GM12878 (cell line): ENCODE measurements at regions not wholly inside any gene's neighbourhood (a gene's known extent, or its start where the extent isn't known, plus 50 kb on each side); places are given as distances from the start of the nearest gene placed in this dataset.
"Not testable (repeated sequence)": the region's sequence is repeated elsewhere in the genome, so short reads cannot be mapped to it uniquely, and the experiment has no call there.

Source experiments
- ATAC-seq: fragments of 200-7000 bp; cut with Tn5 transposase; 3 replicates; pipeline ENCODE4 v1.9.1; 2020; ENCODE audit warnings: mild to moderate bottlenecking, moderate library complexity
- BruUV-seq: library from RNA; stranded (reverse); fragments of 400-500 nt; replicated peaks from 2 replicates; lab custom pipeline; 2021; lab: Mats Ljungman, UMichigan
- CTCF ChIA-PET: fragments of 300-600 bp; sonication (Branson Sonifier 250); formaldehyde crosslinking; extraction: SDS; loops from one replicate; lab custom pipeline; 2021; ENCODE audit warnings: inconsistent platforms; lab: Yijun Ruan, JAX
- POLR2A ChIA-PET: fragments of 350-600 bp; formaldehyde crosslinking; extraction: SDS; loops from one replicate; lab custom pipeline; 2021; ENCODE audit warnings: inconsistent platforms; lab: Charles Lee
- RAD21 ChIA-PET: fragments of 300-600 bp; sonication (Branson Sonifier 250); formaldehyde crosslinking; loops from one replicate; lab custom pipeline; 2023; ENCODE audit warnings: antibody characterized with exemption; ENCODE audit not compliant: unreplicated experiment; lab: Charles Lee
- SMC1A ChIA-PET: fragments of 300-600 bp; sonication (Branson Sonifier 250); formaldehyde crosslinking; loops from one replicate; lab custom pipeline; 2023; ENCODE audit not compliant: unreplicated experiment, uncharacterized antibody; lab: Charles Lee
- DNase-seq: peaks from one replicate; pipeline ENCODE4 v3.0.0-alpha.2; 2011; ENCODE audit warnings: low read depth, low spot score
- FAIRE-seq: peaks from 3 replicates; lab custom pipeline; 2011; peaks lifted over from hg19 to GRCh38; lab: Jason Lieb, UNC
- H2AFZ ChIP-seq: 2 replicates; pipeline ENCODE4 v1.6.0; 2011; ENCODE audit warnings: low read depth, low read length, control low read depth; ENCODE audit not compliant: control insufficient read depth
- H3K27ac ChIP-seq: 2 replicates; pipeline ENCODE4 v1.5.1; 2011; ENCODE audit warnings: control low read depth; ENCODE audit not compliant: control insufficient read depth, insufficient read depth
- H3K27me3 ChIP-seq, 2 experiments: replicated peaks in 1 of 2; 2 replicates each; pipeline versions ENCODE4 v1.6.0 to v1.6.1; 2011; ENCODE audit warnings: low read length in 1 of 2; ENCODE audit not compliant: control insufficient read depth in 2 of 2, insufficient read depth in 2 of 2
- H3K36me3 ChIP-seq, 2 experiments: 2 replicates each; pipeline ENCODE4 v1.5.1; 2011; ENCODE audit warnings: low read length in 1 of 2; ENCODE audit not compliant: control insufficient read depth in 2 of 2, insufficient read depth in 2 of 2
- H3K4me1 ChIP-seq: 2 replicates; pipeline ENCODE4 v1.6.1; 2011; ENCODE audit warnings: mild to moderate bottlenecking, low read length, moderate library complexity, mixed read lengths; ENCODE audit not compliant: control insufficient read depth, insufficient read depth
- H3K4me2 ChIP-seq: 2 replicates; pipeline ENCODE4 v1.6.0; 2011; ENCODE audit warnings: control low read depth; ENCODE audit not compliant: control insufficient read depth, insufficient read depth
- H3K4me3 ChIP-seq: fragments of 200-600 bp; sonication (generic); 2 replicates; pipeline ENCODE4 v1.5.1; 2016
- H3K79me2 ChIP-seq: 2 replicates; pipeline ENCODE4 v1.6.0; 2011; ENCODE audit warnings: low read length; ENCODE audit not compliant: control insufficient read depth, insufficient read depth
- H3K9ac ChIP-seq: 2 replicates; pipeline ENCODE4 v1.8.0; 2011; ENCODE audit warnings: low read length, control low read depth, mixed read lengths; ENCODE audit not compliant: control insufficient read depth, insufficient read depth
- H3K9me3 ChIP-seq: replicated peaks from 3 replicates; pipeline ENCODE4 v1.5.1; 2011; ENCODE audit warnings: mild to moderate bottlenecking, low read length; ENCODE audit not compliant: control insufficient read depth, insufficient read depth
- H4K20me1 ChIP-seq: 2 replicates; pipeline ENCODE4 v1.6.0; 2011; ENCODE audit not compliant: control insufficient read depth, insufficient read depth
- BRCA1 ChIP-seq: IDR thresholded peaks from 2 replicates; pipeline ENCODE4 v1.6.1; 2011; ENCODE audit warnings: low read depth, low read length, improper control_type of control experiment
- EP300 ChIP-seq, 2 experiments: fragments of 150-350 bp in 1 of 2; IDR thresholded peaks; 2 replicates each; pipeline ENCODE4 v1.6.1; 2011 to 2012; ENCODE audit warnings: low read depth in 2 of 2, low read length in 2 of 2, borderline replicate concordance in 1 of 2, improper control_type of control experiment in 1 of 2, inconsistent platforms in 1 of 2; ENCODE audit not compliant: control insufficient read depth in 1 of 2
- KAT2A ChIP-seq: conservative IDR thresholded peaks from 2 replicates; pipeline ENCODE4 v1.6.1; 2011; ENCODE audit warnings: low read depth, low read length; ENCODE audit not compliant: control insufficient read depth
- MEF2B ChIP-seq: fragments of 450-650 bp; IDR thresholded peaks from 2 replicates; pipeline ENCODE4 v1.6.1; 2018; ENCODE audit warnings: mild to moderate bottlenecking, moderate library complexity; ENCODE audit not compliant: partially characterized antibody, poor library complexity, severe bottlenecking
- SREBF1 ChIP-seq: IDR thresholded peaks from 2 replicates; pipeline ENCODE4 v1.6.1; 2012; ENCODE audit warnings: mild to moderate bottlenecking, low read length
- ZNF384 ChIP-seq: IDR thresholded peaks from 2 replicates; pipeline ENCODE4 v1.6.1; 2012; ENCODE audit warnings: low read depth, mild to moderate bottlenecking, low read length, improper control_type of control experiment, borderline replicate concordance
- WGBS: methylation state at CpG from one replicate; pipeline ENCODE4 v1.1.6; 2016; ENCODE audit warnings: low lambda C conversion rate; ENCODE audit not compliant: insufficient replicate concordance, insufficient coverage; ENCODE audit errors: missing lambda C conversion rate; 5-methylcytosine and 5-hydroxymethylcytosine counted together
- in situ Hi-C: fragments of 300-500 bp; cut with MboI; formaldehyde crosslinking; loops from 9 replicates; pipeline ENCODE4 v1.14.3; 2018; ENCODE audit warnings: mixed read lengths
- intact Hi-C: fragments of 100-400 bp; cut with micrococcal nuclease; formaldehyde crosslinking; loops from one replicate; pipeline ENCODE4 v1.14.2; 2022; ENCODE audit not compliant: unreplicated experiment

DNA sequence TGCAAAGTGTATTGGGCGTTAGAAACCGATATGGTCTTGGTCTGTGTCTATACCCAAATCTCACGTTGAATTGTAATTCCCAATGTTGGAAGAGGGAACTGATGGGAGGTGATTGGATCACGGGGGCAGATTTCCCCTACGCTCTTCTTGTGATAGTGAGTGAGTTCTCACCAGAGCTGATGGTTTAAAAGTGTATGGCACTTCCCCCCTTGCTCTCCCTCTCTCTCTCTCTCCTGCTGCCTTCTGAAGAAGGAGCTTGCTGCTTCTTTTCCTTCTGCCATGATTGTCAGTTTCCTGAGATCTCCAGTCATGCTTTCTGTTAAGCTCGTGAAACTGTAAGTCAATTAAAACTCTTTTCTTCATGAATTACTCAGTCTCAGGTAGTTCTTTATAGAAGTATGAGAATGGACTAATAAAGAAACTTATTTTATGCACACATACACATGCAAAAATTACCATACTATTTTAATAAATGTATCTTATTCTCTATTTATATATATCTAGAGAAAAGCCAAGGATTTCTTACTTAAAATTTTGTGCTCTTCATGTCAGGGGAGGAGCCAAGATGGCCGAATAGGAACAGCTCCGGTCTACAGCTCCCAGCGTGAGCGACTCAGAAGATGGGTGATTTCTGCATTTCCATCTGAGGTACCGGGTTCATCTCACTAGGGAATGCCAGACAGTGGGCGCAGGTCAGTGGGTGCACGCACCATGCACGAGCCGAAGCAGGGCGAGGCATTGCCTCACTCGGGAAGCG lies 1891.0 kb upstream of the FLRT2 start:
- WGBS: 58% methylated on average over 16 of the region's 18 CpGs

GRCh38 chr14:83639505-83639875 lies 1890.5 kb upstream of the FLRT2 start:
- H3K4me2 ChIP-seq, CTCF ChIA-PET, POLR2A ChIA-PET, H3K79me2 ChIP-seq, H3K4me3 ChIP-seq, in situ Hi-C loops, H3K27me3 ChIP-seq, ATAC-seq, H2AFZ ChIP-seq, RAD21 ChIA-PET, H3K9ac ChIP-seq, intact Hi-C loops, H4K20me1 ChIP-seq, H3K36me3 ChIP-seq, DNase-seq, SMC1A ChIA-PET, H3K4me1 ChIP-seq, H3K27ac ChIP-seq, FAIRE-seq, BruUV-seq, H3K9me3 ChIP-seq: not testable (repeated sequence)
- 55% methylated on average over 18 of the region's 18 CpGs for whole genome bisulfite sequencing

More for the DNA sequence above, 1891.0 kb upstream of the FLRT2 start:
- Histone ChIP-seq H3K27me3 (no peaks in the 10 kb centered on the region), H3K36me3 (no peaks in the 10 kb centered on the region), H3K79me2 (no peaks in the 10 kb centered on the region), H3K4me3 (no peak overlapping the region), H3K9me3 (no peaks in the 10 kb centered on the region), H3K4me2 (no peak overlapping the region), H2AFZ (no peak overlapping the region), H3K4me1 (no peaks in the 10 kb centered on the region), H3K9ac (no peak overlapping the region), H3K27ac (no peak overlapping the region), H4K20me1 (no peaks in the 10 kb centered on the region)
- ChIA-PET SMC1A (interaction anchor here (0.7 kb wide), 1 partner anchor 124 kb away, joined by 3 read pairs; no protein-coding TSS in a partner anchor), RAD21 (no interaction called here), POLR2A (no interaction called here), CTCF (no interaction called here)
- in situ Hi-C loops: no loop called here
- FAIRE-seq (no peak), ATAC-seq (no peak), DNase-seq (no peak)
- intact Hi-C loops: no loop called here
- TF ChIP-seq EP300 (IDR thresholded peaks at IDR 0.05; ENCODE audit: borderline replicate concordance in 1 of 2, control insufficient read depth in 1 of 2, low read depth in 2 of 2, low read length in 2 of 2): no peak
- no peak for TF ChIP-seq BRCA1
- TF ChIP-seq SREBF1: no peak
- TF ChIP-seq MEF2B: no peak
- TF ChIP-seq ZNF384: no peak
- TF ChIP-seq KAT2A: no peak
- BruUV-seq: no TSS peak
